Calu3 (cell line): ENCODE measurements at regions not wholly inside any gene's neighbourhood (a gene's known extent, or its start where the extent isn't known, plus 50 kb on each side); places are given as distances from the start of the nearest gene placed in this dataset.

Experiments
- BruUV-seq: library from RNA; stranded (reverse); fragments of 400-500 nt; replicated peaks from 2 replicates; lab custom pipeline; 2021; lab: Mats Ljungman, UMichigan
- CTCF ChIA-PET: fragments of 300-600 bp; sonication (Branson Sonifier 250); formaldehyde crosslinking; loops from one replicate; lab custom pipeline; 2022; ENCODE audit warnings: antibody characterized with exemption; lab: Charles Lee
- DNase-seq: peaks from one replicate; pipeline ENCODE4 v3.0.0; 2022
- H3K27ac Mint-ChIP-seq: one replicate; pipeline ENCODE4 v1.8.0; 2022; ENCODE audit warnings: mixed read lengths; ENCODE audit not compliant: unreplicated experiment
- H3K27me3 Mint-ChIP-seq: one replicate; pipeline ENCODE4 v1.8.0; 2022; ENCODE audit warnings: mixed read lengths; ENCODE audit not compliant: unreplicated experiment
- H3K36me3 Mint-ChIP-seq: one replicate; pipeline ENCODE4 v1.8.0; 2022; ENCODE audit warnings: mild to moderate bottlenecking, moderate library complexity, mixed read lengths; ENCODE audit not compliant: insufficient read depth, unreplicated experiment
- H3K4me1 Mint-ChIP-seq: one replicate; pipeline ENCODE4 v1.8.0; 2022; ENCODE audit warnings: mild to moderate bottlenecking, low read depth, mixed read lengths; ENCODE audit not compliant: unreplicated experiment
- H3K4me3 Mint-ChIP-seq: one replicate; pipeline ENCODE4 v1.8.0; 2022; ENCODE audit warnings: mild to moderate bottlenecking, low read depth, moderate library complexity, mixed read lengths; ENCODE audit not compliant: unreplicated experiment
- H3K9me3 Mint-ChIP-seq: one replicate; pipeline ENCODE4 v1.8.0; 2022; ENCODE audit warnings: low read depth, mixed read lengths; ENCODE audit not compliant: unreplicated experiment
- CTCF ChIP-seq: fragments of 200-600 bp; IDR thresholded peaks from one replicate; pipeline ENCODE4 v1.8.0; 2022; ENCODE audit warnings: antibody characterized with exemption; ENCODE audit not compliant: unreplicated experiment
- intact Hi-C: fragments of 100-400 bp; cut with micrococcal nuclease; formaldehyde crosslinking; loops from one replicate; pipeline ENCODE4 v1.10.0; 2022; ENCODE audit not compliant: unreplicated experiment

GRCh38 chr11:91394073-91394726, 830.4 kb upstream of the FAT3 start:
- BruUV-seq = no TSS peak
- Mint-ChIP-seq H3K9me3 (peaks cover 4% of the 10 kb centered on the region), H3K4me1 (peaks cover 47% of the 10 kb centered on the region), H3K27ac (peak overlapping the region; percentile 60), H3K4me3 (peak overlapping the region; percentile 21), H3K27me3 (no peaks in the 10 kb centered on the region), H3K36me3 (no peaks in the 10 kb centered on the region)
- no peak for DNase-seq
- no peak for TF ChIP-seq CTCF
- intact Hi-C loops = no loop called here
- CTCF ChIA-PET = no interaction called here

- no peak for DNase-seq
- intact Hi-C loops = no loop called here
- no peaks in the 10 kb centered on the region for H3K36me3 Mint-ChIP-seq
- H3K9me3 Mint-ChIP-seq = peaks cover under 1% of the 10 kb centered on the region
- CTCF ChIA-PET = no interaction called here
- TF ChIP-seq CTCF = no peak
- H3K27ac Mint-ChIP-seq = no peak overlapping the region
- H3K4me3 Mint-ChIP-seq = no peak overlapping the region
- peaks cover 9% of the 10 kb centered on the region for H3K4me1 Mint-ChIP-seq
- H3K27me3 Mint-ChIP-seq = no peaks in the 10 kb centered on the region
- BruUV-seq = no TSS peak
These were observed 841.7 kb upstream of the FAT3 start for GRCh38 chr11:91382946-91383345.

GRCh38 chr11:91374794-91375193, 849.8 kb upstream of the FAT3 start:
- H3K4me1 Mint-ChIP-seq = no peaks in the 10 kb centered on the region
- TF ChIP-seq CTCF = no peak
- no peak overlapping the region for H3K27ac Mint-ChIP-seq
- no peaks in the 10 kb centered on the region for H3K9me3 Mint-ChIP-seq
- CTCF ChIA-PET = no interaction called here
- H3K36me3 Mint-ChIP-seq = no peaks in the 10 kb centered on the region
- DNase-seq = no peak
- no TSS peak for BruUV-seq
- intact Hi-C loops = no loop called here
- H3K4me3 Mint-ChIP-seq = no peak overlapping the region
- no peaks in the 10 kb centered on the region for H3K27me3 Mint-ChIP-seq

- BruUV-seq = no TSS peak
- Mint-ChIP-seq H3K4me3 (no peak overlapping the region), H3K9me3 (no peaks in the 10 kb centered on the region), H3K27ac (no peak overlapping the region), H3K27me3 (no peaks in the 10 kb centered on the region), H3K36me3 (no peaks in the 10 kb centered on the region), H3K4me1 (no peaks in the 10 kb centered on the region)
- TF ChIP-seq CTCF = no peak
- DNase-seq = no peak
- CTCF ChIA-PET = no interaction called here
- intact Hi-C loops = no loop called here
These were observed 851.1 kb upstream of the FAT3 start for GRCh38 chr11:91373497-91373896.
